ENCODE measurements at regions not wholly inside any gene's neighbourhood (a gene's known extent, or its start where the extent isn't known, plus 50 kb on each side); places are given as distances from the start of the nearest gene placed in this dataset.
A peak's percentile ranks its signal among the peaks of the same experiment; 100 is the strongest.
"Not testable (repeated sequence)": the region's sequence is repeated elsewhere in the genome, so short reads cannot be mapped to it uniquely, and the experiment has no call there.

DNA sequence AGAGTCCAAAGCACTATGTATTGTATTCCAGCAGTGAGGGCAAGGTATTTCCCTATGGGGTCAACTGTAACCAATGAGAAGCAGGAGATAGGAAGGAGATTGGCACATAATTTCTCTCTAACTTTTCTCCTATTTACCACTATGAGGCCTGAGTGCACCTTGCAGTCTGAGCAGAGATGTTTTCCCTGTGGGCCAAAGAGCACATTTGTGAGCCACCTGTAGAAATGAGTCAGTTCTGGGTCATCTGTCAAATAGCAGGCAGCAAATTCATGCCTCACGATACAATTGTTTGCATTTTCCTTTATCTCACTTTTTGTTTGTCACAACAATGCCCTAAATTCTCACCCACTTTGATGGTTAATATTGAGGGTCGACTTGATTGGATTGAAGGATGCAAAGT lies 547.2 kb upstream of the NCAM2 start:
- Histone ChIP-seq H3K27me3 (ENCODE audit: control insufficient read depth, insufficient read depth, low read length) (no peaks in the 10 kb centered on the region), H3K36me3 (replicated peaks; ENCODE audit: control insufficient read depth, insufficient read depth, low read length) (no peaks in the 10 kb centered on the region), H3K4me3 (ENCODE audit: insufficient read depth, low read depth, low read length) (no peak overlapping the region)
- no peak for DNase-seq

GRCh38 chr21:20452935-20453334 lies 545.3 kb upstream of the NCAM2 start:
- Histone ChIP-seq H3K4me3 (ENCODE audit: insufficient read depth, low read depth, low read length) (no peak overlapping the region), H3K27me3 (ENCODE audit: control insufficient read depth, insufficient read depth, low read length) (no peaks in the 10 kb centered on the region), H3K36me3 (replicated peaks; ENCODE audit: control insufficient read depth, insufficient read depth, low read length) (no peaks in the 10 kb centered on the region)
- DNase-seq = no peak

DNA sequence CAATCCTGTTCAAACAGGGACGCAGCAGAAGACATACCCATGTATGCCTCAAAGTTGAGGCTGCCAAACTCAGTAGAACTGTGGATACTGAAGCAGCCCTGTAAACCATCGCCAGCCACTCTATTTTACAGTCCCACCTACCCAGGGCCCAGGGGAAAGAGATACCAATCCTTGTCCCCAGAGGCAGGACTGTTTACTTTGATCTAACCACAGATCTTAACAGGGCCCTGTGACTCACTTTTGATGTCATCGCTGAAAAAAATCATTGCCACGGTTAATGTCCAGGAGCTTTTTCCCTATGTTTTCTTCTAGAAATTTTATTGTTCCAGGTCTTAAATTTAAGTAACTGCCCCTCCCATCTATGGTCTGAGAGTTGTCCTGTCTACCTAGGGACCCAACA lies 538.4 kb upstream of the NCAM2 start:
- DNase-seq = no peak
- no peaks in the 10 kb centered on the region for H3K36me3 ChIP-seq (replicated peaks; ENCODE audit: control insufficient read depth, insufficient read depth, low read length)
- no peaks in the 10 kb centered on the region for H3K27me3 ChIP-seq (ENCODE audit: control insufficient read depth, insufficient read depth, low read length)
- H3K4me3 ChIP-seq (ENCODE audit: insufficient read depth, low read depth, low read length) = no peak overlapping the region

DNA sequence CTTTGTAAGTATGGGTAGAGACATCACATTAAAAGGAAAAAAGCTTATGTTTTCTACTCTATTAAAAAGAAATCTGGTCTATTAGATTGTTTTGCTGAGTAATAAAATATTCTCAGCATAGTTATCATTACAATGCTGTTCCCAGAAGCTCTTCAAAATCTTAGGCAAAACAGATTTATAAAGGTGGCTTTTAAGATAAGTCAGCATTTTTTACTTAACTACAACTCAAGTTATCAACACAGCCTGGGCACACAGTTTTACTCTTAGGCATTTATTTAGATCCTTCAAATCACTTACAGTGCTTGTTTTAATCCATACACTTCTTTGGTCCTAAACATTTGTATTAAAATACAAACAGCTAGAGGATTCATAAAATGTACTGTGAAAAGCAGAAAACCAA lies 534.8 kb upstream of the NCAM2 start:
- Histone ChIP-seq H3K36me3 (replicated peaks; ENCODE audit: control insufficient read depth, insufficient read depth, low read length) (no peaks in the 10 kb centered on the region), H3K27me3 (ENCODE audit: control insufficient read depth, insufficient read depth, low read length) (no peaks in the 10 kb centered on the region), H3K4me3 (ENCODE audit: insufficient read depth, low read depth, low read length) (no peak overlapping the region)
- DNase-seq = no peak

- no peaks in the 10 kb centered on the region for H3K27me3 ChIP-seq (ENCODE audit: control insufficient read depth, insufficient read depth, low read length)
- no peak for DNase-seq
- H3K4me3 ChIP-seq (ENCODE audit: insufficient read depth, low read depth, low read length) = no peak overlapping the region
- no peaks in the 10 kb centered on the region for H3K36me3 ChIP-seq (replicated peaks; ENCODE audit: control insufficient read depth, insufficient read depth, low read length)
Observed at GRCh38 chr21:20469361-20469760, 528.8 kb upstream of the NCAM2 start.

DNA sequence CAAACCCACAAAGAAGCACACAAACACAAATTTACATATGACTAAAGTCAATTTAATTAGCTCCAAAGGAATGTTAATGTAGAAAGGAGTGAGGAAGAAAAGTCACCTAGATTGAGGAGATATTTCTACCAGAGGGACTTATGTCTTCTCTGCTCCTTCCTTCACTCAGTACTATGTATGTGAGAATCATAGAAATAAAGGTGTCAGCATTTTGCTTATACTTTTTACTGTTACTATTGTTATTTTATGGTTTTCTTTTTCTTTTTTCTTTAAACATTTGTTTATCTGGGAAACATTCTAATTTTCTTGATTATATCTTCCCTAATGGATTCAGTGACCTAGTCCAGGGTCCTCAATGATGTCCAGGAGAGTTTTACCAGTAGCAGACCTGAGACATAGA lies 511.9 kb upstream of the NCAM2 start:
- H3K27me3 ChIP-seq (ENCODE audit: control insufficient read depth, insufficient read depth, low read length) = no peaks in the 10 kb centered on the region
- no peak overlapping the region for H3K4me3 ChIP-seq (ENCODE audit: insufficient read depth, low read depth, low read length)
- no peak for DNase-seq
- H3K36me3 ChIP-seq (replicated peaks; ENCODE audit: control insufficient read depth, insufficient read depth, low read length) = no peaks in the 10 kb centered on the region

DNA sequence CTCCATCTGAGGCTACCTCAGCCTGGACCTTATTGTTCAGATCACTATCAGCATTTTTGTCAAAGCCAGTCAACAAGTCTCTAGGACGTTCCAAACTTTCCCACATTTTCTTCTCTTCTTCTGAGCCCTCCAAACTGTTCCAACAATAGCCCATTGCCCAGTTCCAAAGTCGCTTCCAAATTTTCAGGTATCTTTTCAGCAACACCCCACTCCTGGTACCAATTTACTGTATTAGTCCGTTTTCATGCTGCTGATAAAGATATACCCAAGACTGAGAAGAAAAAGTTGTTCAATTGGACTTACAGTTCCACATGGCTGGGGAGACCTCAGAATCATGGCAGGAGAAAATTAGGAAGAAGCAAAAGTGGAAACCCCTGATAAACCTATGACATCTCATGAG lies 495.3 kb upstream of the NCAM2 start:
- not testable (repeated sequence) for DNase-seq; H3K4me3 ChIP-seq (ENCODE audit: insufficient read depth, low read depth, low read length); H3K27me3 ChIP-seq (ENCODE audit: control insufficient read depth, insufficient read depth, low read length); H3K36me3 ChIP-seq (replicated peaks; ENCODE audit: control insufficient read depth, insufficient read depth, low read length)

- peak; percentile 4 for DNase-seq
- Histone ChIP-seq H3K4me3 (ENCODE audit: insufficient read depth, low read depth, low read length) (no peak overlapping the region), H3K27me3 (ENCODE audit: control insufficient read depth, insufficient read depth, low read length) (no peaks in the 10 kb centered on the region), H3K36me3 (replicated peaks; ENCODE audit: control insufficient read depth, insufficient read depth, low read length) (no peaks in the 10 kb centered on the region)
Observed at GRCh38 chr21:20507783-20508182, 490.4 kb upstream of the NCAM2 start.

GRCh38 chr21:20511216-20511880 lies 486.9 kb upstream of the NCAM2 start:
- H3K4me3 ChIP-seq (ENCODE audit: insufficient read depth, low read depth, low read length) = no peak overlapping the region
- no peaks in the 10 kb centered on the region for H3K36me3 ChIP-seq (replicated peaks; ENCODE audit: control insufficient read depth, insufficient read depth, low read length)
- no peak for DNase-seq
- H3K27me3 ChIP-seq (ENCODE audit: control insufficient read depth, insufficient read depth, low read length) = no peaks in the 10 kb centered on the region

DNA sequence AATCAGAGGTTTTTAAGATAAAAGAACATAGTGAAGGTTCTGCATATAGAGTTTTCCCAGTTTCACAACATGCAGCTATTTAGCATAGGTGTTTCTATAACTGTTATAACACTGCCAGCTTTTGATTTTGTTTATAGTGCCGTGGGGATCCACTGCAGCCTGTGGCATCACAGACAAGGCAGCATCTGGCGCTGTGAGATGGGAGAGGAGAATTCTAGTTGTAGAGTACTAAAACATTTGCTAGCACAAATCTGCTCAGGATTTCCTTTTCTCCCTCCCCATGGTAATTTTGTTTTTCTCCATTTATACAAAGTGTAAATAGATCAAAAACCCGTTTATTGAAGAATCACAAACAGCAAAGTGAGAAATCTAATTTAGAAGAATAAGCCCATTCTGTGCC lies 482.8 kb upstream of the NCAM2 start:
- no peak for DNase-seq
- Histone ChIP-seq H3K36me3 (replicated peaks; ENCODE audit: control insufficient read depth, insufficient read depth, low read length) (no peaks in the 10 kb centered on the region), H3K4me3 (ENCODE audit: insufficient read depth, low read depth, low read length) (no peak overlapping the region)

DNA sequence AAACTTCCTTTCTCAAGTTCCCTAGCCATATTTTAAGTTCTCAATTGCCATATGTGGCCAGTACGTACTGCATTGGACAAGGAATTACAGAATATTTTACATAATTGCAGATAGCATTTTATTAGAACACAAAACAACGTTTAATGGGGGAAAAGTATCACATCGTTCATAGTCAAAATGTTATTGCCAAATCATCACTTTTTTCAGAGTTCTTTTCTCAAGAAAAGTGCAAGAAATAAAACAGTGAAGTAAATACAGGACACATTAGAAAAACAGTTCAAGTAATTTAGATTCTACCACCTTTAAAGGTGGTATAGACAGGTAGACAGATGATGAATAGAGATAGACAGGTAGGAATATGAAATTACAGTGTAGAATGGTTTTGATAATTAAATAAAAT lies 479.1 kb upstream of the NCAM2 start:
- Histone ChIP-seq H3K4me3 (ENCODE audit: insufficient read depth, low read depth, low read length) (no peak overlapping the region), H3K27me3 (ENCODE audit: control insufficient read depth, insufficient read depth, low read length) (no peaks in the 10 kb centered on the region), H3K36me3 (replicated peaks; ENCODE audit: control insufficient read depth, insufficient read depth, low read length) (no peaks in the 10 kb centered on the region)
- DNase-seq = no peak

More for the DNA sequence above, 482.8 kb upstream of the NCAM2 start:
- no peaks in the 10 kb centered on the region for H3K27me3 ChIP-seq (ENCODE audit: control insufficient read depth, insufficient read depth, low read length)

- H3K4me3 ChIP-seq (ENCODE audit: insufficient read depth, low read depth, low read length) = no peak overlapping the region
- no peaks in the 10 kb centered on the region for H3K36me3 ChIP-seq (replicated peaks; ENCODE audit: control insufficient read depth, insufficient read depth, low read length)
- H3K27me3 ChIP-seq (ENCODE audit: control insufficient read depth, insufficient read depth, low read length) = no peaks in the 10 kb centered on the region
- DNase-seq = no peak
Observed at GRCh38 chr21:20522611-20523010, 475.6 kb upstream of the NCAM2 start.

GRCh38 chr21:20523191-20523590 lies 475.0 kb upstream of the NCAM2 start:
- Histone ChIP-seq H3K4me3 (ENCODE audit: insufficient read depth, low read depth, low read length) (no peak overlapping the region), H3K27me3 (ENCODE audit: control insufficient read depth, insufficient read depth, low read length) (no peaks in the 10 kb centered on the region), H3K36me3 (replicated peaks; ENCODE audit: control insufficient read depth, insufficient read depth, low read length) (no peaks in the 10 kb centered on the region)
- DNase-seq = no peak

GRCh38 chr21:20527731-20528460 lies 470.3 kb upstream of the NCAM2 start:
- no peak overlapping the region for H3K4me3 ChIP-seq (ENCODE audit: insufficient read depth, low read depth, low read length)
- H3K36me3 ChIP-seq (replicated peaks; ENCODE audit: control insufficient read depth, insufficient read depth, low read length) = no peaks in the 10 kb centered on the region
- H3K27me3 ChIP-seq (ENCODE audit: control insufficient read depth, insufficient read depth, low read length) = no peaks in the 10 kb centered on the region
- no peak for DNase-seq

- DNase-seq = no peak
- Histone ChIP-seq H3K36me3 (replicated peaks; ENCODE audit: control insufficient read depth, insufficient read depth, low read length) (no peaks in the 10 kb centered on the region), H3K27me3 (ENCODE audit: control insufficient read depth, insufficient read depth, low read length) (no peaks in the 10 kb centered on the region), H3K4me3 (ENCODE audit: insufficient read depth, low read depth, low read length) (no peak overlapping the region)
Observed at GRCh38 chr21:20537130-20537529, 461.1 kb upstream of the NCAM2 start.

Data from H7 (cell line).